K562 (cell line): ENCODE measurements at regions not wholly inside any gene's neighbourhood (a gene's known extent, or its start where the extent isn't known, plus 50 kb on each side); places are given as distances from the start of the nearest gene placed in this dataset.

Source experiments
- TF ChIP-seq, protein P1 (sequence below): IDR thresholded peaks from 3 replicates; pipeline ENCODE4 v1.6.1; 2011; ENCODE audit warnings: borderline replicate concordance, mild to moderate bottlenecking, moderate library complexity; ENCODE audit not compliant: insufficient read length; ENCODE audit errors: extremely low read depth
- TF ChIP-seq, protein P2 (sequence below): fragments of 250-450 bp; sonication (Bioruptor Pico); IDR thresholded peaks from 2 replicates; pipeline ENCODE4 v1.4.0; 2020; ENCODE audit warnings: mild to moderate bottlenecking
- TF ChIP-seq, protein P3 (sequence below): sonication (generic); formaldehyde crosslinking; IDR thresholded peaks from 2 replicates; pipeline ENCODE4 v1.8.0; 2022; ENCODE audit warnings: mild to moderate bottlenecking, low read depth, missing genetic modification reagents
- TF ChIP-seq, protein P4 (sequence below): sonication (generic); formaldehyde crosslinking; IDR thresholded peaks from 2 replicates; pipeline ENCODE4 v1.5.0; 2020; ENCODE audit warnings: missing genetic modification reagents

DNA sequence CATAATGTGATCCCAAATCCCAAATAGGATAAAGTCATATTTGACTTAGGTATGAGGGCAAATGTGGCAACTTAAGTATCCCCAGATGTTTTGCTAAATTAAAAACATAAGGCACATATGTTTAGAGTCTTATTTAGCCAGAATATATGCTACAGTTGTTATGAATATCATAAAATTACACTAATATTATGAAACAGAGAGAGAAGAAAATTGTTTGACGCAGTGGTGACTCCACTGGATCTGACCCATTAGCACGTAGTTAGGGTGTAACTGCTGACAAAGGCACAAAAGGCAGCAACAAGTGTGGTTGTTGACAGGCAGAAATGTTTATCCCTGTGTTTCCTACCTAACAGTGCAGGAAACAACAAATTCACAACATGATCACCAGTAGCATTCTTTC, 152.4 kb upstream of the THBS2 start (continued):
- TF ChIP-seq, protein P1, sequence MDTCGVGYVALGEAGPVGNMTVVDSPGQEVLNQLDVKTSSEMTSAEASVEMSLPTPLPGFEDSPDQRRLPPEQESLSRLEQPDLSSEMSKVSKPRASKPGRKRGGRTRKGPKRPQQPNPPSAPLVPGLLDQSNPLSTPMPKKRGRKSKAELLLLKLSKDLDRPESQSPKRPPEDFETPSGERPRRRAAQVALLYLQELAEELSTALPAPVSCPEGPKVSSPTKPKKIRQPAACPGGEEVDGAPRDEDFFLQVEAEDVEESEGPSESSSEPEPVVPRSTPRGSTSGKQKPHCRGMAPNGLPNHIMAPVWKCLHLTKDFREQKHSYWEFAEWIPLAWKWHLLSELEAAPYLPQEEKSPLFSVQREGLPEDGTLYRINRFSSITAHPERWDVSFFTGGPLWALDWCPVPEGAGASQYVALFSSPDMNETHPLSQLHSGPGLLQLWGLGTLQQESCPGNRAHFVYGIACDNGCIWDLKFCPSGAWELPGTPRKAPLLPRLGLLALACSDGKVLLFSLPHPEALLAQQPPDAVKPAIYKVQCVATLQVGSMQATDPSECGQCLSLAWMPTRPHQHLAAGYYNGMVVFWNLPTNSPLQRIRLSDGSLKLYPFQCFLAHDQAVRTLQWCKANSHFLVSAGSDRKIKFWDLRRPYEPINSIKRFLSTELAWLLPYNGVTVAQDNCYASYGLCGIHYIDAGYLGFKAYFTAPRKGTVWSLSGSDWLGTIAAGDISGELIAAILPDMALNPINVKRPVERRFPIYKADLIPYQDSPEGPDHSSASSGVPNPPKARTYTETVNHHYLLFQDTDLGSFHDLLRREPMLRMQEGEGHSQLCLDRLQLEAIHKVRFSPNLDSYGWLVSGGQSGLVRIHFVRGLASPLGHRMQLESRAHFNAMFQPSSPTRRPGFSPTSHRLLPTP: no peak
- TF ChIP-seq, protein P2, sequence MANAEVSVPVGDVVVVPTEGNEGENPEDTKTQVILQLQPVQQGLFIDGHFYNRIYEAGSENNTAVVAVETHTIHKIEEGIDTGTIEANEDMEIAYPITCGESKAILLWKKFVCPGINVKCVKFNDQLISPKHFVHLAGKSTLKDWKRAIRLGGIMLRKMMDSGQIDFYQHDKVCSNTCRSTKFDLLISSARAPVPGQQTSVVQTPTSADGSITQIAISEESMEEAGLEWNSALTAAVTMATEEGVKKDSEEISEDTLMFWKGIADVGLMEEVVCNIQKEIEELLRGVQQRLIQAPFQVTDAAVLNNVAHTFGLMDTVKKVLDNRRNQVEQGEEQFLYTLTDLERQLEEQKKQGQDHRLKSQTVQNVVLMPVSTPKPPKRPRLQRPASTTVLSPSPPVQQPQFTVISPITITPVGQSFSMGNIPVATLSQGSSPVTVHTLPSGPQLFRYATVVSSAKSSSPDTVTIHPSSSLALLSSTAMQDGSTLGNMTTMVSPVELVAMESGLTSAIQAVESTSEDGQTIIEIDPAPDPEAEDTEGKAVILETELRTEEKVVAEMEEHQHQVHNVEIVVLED: no peak
- TF ChIP-seq, protein P3, sequence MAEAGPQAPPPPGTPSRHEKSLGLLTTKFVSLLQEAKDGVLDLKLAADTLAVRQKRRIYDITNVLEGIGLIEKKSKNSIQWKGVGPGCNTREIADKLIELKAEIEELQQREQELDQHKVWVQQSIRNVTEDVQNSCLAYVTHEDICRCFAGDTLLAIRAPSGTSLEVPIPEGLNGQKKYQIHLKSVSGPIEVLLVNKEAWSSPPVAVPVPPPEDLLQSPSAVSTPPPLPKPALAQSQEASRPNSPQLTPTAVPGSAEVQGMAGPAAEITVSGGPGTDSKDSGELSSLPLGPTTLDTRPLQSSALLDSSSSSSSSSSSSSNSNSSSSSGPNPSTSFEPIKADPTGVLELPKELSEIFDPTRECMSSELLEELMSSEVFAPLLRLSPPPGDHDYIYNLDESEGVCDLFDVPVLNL (CRISPR knock-in tag): no peak
- TF ChIP-seq, protein P4, sequence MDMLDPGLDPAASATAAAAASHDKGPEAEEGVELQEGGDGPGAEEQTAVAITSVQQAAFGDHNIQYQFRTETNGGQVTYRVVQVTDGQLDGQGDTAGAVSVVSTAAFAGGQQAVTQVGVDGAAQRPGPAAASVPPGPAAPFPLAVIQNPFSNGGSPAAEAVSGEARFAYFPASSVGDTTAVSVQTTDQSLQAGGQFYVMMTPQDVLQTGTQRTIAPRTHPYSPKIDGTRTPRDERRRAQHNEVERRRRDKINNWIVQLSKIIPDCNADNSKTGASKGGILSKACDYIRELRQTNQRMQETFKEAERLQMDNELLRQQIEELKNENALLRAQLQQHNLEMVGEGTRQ (CRISPR knock-in tag): no peak
- TF ChIP-seq, all 486 proteins: peak for 0
